ENCODE measurements at regions not wholly inside any gene's neighbourhood (a gene's known extent, or its start where the extent isn't known, plus 50 kb on each side); places are given as distances from the start of the nearest gene placed in this dataset.
"Not testable (repeated sequence)": the region's sequence is repeated elsewhere in the genome, so short reads cannot be mapped to it uniquely, and the experiment has no call there.

GRCh38 chr5:117304512-117305107, 730.0 kb upstream of the SEMA6A start:
- not testable (repeated sequence) for DNase-seq (ENCODE audit: low read depth)

GRCh38 chr5:117302949-117303348, 728.3 kb upstream of the SEMA6A start:
- no peak for DNase-seq (ENCODE audit: low read depth)

- no peak for DNase-seq (ENCODE audit: low read depth)
Measured at GRCh38 chr5:117302473-117302872, 727.9 kb upstream of the SEMA6A start.

GRCh38 chr5:117299936-117300328, 725.3 kb upstream of the SEMA6A start:
- DNase-seq (ENCODE audit: low read depth) = no peak

GRCh38 chr5:117299224-117299935, 724.8 kb upstream of the SEMA6A start:
- no peak for DNase-seq (ENCODE audit: low read depth)

- no peak for DNase-seq (ENCODE audit: low read depth)
Measured at GRCh38 chr5:117296872-117297271, 722.2 kb upstream of the SEMA6A start.

- DNase-seq (ENCODE audit: low read depth) = no peak
Measured at GRCh38 chr5:117295941-117296340, 721.3 kb upstream of the SEMA6A start.

- no peak for DNase-seq (ENCODE audit: low read depth)
Measured at GRCh38 chr5:117286813-117287212, 712.2 kb upstream of the SEMA6A start.

GRCh38 chr5:117271656-117272055, 697.0 kb upstream of the SEMA6A start:
- DNase-seq (ENCODE audit: low read depth) = no peak

- DNase-seq (ENCODE audit: low read depth) = no peak
Measured at GRCh38 chr5:117266280-117266679, 691.7 kb upstream of the SEMA6A start.

GRCh38 chr5:117263231-117263630, 688.6 kb upstream of the SEMA6A start:
- peak; percentile 46 for DNase-seq (ENCODE audit: low read depth)

- no peak for DNase-seq (ENCODE audit: low read depth)
Measured at GRCh38 chr5:117262572-117263131, 688.0 kb upstream of the SEMA6A start.

GRCh38 chr5:117261948-117262571, 687.4 kb upstream of the SEMA6A start:
- no peak for DNase-seq (ENCODE audit: low read depth)

GRCh38 chr5:117255211-117256027, 680.8 kb upstream of the SEMA6A start:
- no peak for DNase-seq (ENCODE audit: low read depth)

GRCh38 chr5:117252566-117252965, 677.9 kb upstream of the SEMA6A start:
- no peak for DNase-seq (ENCODE audit: low read depth)

GRCh38 chr5:117249086-117249815, 674.6 kb upstream of the SEMA6A start:
- no peak for DNase-seq (ENCODE audit: low read depth)

GRCh38 chr5:117246424-117246823, 671.8 kb upstream of the SEMA6A start:
- no peak for DNase-seq (ENCODE audit: low read depth)

- DNase-seq (ENCODE audit: low read depth) = no peak
Measured at GRCh38 chr5:117245130-117245529, 670.5 kb upstream of the SEMA6A start.

- no peak for DNase-seq (ENCODE audit: low read depth)
Measured at GRCh38 chr5:117242028-117242427, 667.4 kb upstream of the SEMA6A start.

- no peak for DNase-seq (ENCODE audit: low read depth)
Measured at GRCh38 chr5:117236941-117237340, 662.3 kb upstream of the SEMA6A start.

GRCh38 chr5:117235786-117236185, 661.2 kb upstream of the SEMA6A start:
- DNase-seq (ENCODE audit: low read depth) = no peak
